ENCODE measurements at regions not wholly inside any gene's neighbourhood (a gene's known extent, or its start where the extent isn't known, plus 50 kb on each side); places are given as distances from the start of the nearest gene placed in this dataset.

DNA sequence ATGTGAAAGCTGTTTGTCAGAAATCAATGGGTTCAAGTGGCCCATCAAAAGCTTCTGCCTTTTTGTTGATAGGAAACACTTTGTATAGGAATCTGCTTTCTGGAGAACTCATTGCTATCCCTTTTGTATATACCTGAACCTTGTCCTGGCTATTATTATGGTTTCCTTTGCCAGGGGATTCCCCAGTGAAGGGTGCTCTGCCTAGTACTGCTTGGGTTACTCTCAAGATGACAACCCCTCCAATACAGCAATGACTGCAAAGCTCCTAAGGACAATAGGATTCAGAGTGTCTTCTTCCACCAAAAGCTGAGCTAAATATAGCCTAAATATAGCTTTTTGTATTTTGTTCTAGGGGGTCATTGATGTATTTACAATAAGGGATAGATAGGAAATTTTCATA, 54.0 kb upstream of the PTPRK start:
- TF ChIP-seq, protein P1, sequence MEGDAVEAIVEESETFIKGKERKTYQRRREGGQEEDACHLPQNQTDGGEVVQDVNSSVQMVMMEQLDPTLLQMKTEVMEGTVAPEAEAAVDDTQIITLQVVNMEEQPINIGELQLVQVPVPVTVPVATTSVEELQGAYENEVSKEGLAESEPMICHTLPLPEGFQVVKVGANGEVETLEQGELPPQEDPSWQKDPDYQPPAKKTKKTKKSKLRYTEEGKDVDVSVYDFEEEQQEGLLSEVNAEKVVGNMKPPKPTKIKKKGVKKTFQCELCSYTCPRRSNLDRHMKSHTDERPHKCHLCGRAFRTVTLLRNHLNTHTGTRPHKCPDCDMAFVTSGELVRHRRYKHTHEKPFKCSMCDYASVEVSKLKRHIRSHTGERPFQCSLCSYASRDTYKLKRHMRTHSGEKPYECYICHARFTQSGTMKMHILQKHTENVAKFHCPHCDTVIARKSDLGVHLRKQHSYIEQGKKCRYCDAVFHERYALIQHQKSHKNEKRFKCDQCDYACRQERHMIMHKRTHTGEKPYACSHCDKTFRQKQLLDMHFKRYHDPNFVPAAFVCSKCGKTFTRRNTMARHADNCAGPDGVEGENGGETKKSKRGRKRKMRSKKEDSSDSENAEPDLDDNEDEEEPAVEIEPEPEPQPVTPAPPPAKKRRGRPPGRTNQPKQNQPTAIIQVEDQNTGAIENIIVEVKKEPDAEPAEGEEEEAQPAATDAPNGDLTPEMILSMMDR (conservative IDR thresholded peaks at IDR 0.05), result no peak
- no peak for TF ChIP-seq ZFX (IDR thresholded peaks at IDR 0.05)
